GM06990 (cell line): ENCODE measurements at regions not wholly inside any gene's neighbourhood (a gene's known extent, or its start where the extent isn't known, plus 50 kb on each side); places are given as distances from the start of the nearest gene placed in this dataset.

Experiments used
- DNase-seq: peaks from one replicate; pipeline ENCODE4 v3.0.0-alpha.2; 2011; ENCODE audit not compliant: insufficient read length; ENCODE audit errors: extremely low read depth
- H3K27me3 ChIP-seq: replicated peaks from 2 replicates; pipeline ENCODE4 v1.6.0; 2011; ENCODE audit warnings: low read length; ENCODE audit not compliant: control insufficient read depth, insufficient read depth
- H3K36me3 ChIP-seq: 2 replicates; pipeline ENCODE4 v1.5.1; 2011; ENCODE audit warnings: low read length; ENCODE audit not compliant: control insufficient read depth, insufficient read depth
- H3K4me3 ChIP-seq: replicated peaks from 2 replicates; pipeline ENCODE4 v1.5.1; 2011; ENCODE audit warnings: low read depth, mild to moderate bottlenecking, control low read depth, low read length
- CTCF ChIP-seq: IDR thresholded peaks from 2 replicates; pipeline ENCODE4 v1.5.1; 2011; ENCODE audit warnings: low read length, control low read depth, mild to moderate bottlenecking, inconsistent platforms; ENCODE audit not compliant: insufficient read depth, poor library complexity, severe bottlenecking

GRCh38 chr2:18243816-18244215, 316.6 kb downstream of the RDH14 start:
- Histone ChIP-seq H3K4me3 (no peak overlapping the region), H3K36me3 (no peaks in the 10 kb centered on the region), H3K27me3 (no peaks in the 10 kb centered on the region)
- DNase-seq, result no peak
- TF ChIP-seq CTCF, result no peak

GRCh38 chr2:18242716-18243115, 317.7 kb downstream of the RDH14 start:
- Histone ChIP-seq H3K27me3 (no peaks in the 10 kb centered on the region), H3K4me3 (no peak overlapping the region), H3K36me3 (no peaks in the 10 kb centered on the region)
- no peak for TF ChIP-seq CTCF
- no peak for DNase-seq

- Histone ChIP-seq H3K27me3 (no peaks in the 10 kb centered on the region), H3K36me3 (no peaks in the 10 kb centered on the region), H3K4me3 (no peak overlapping the region)
- no peak for TF ChIP-seq CTCF
- DNase-seq, result no peak
Measured at GRCh38 chr2:18238209-18238608, 322.2 kb downstream of the RDH14 start.

- no peak overlapping the region for H3K4me3 ChIP-seq
- no peak for DNase-seq
- TF ChIP-seq CTCF, result no peak
- no peaks in the 10 kb centered on the region for H3K36me3 ChIP-seq
- H3K27me3 ChIP-seq, result no peaks in the 10 kb centered on the region
Measured at GRCh38 chr2:18237298-18237697, 323.2 kb downstream of the RDH14 start.

GRCh38 chr2:18232731-18233438, 327.6 kb downstream of the RDH14 start:
- Histone ChIP-seq H3K4me3 (no peak overlapping the region), H3K36me3 (no peaks in the 10 kb centered on the region), H3K27me3 (no peaks in the 10 kb centered on the region)
- TF ChIP-seq CTCF, result no peak
- no peak for DNase-seq

- DNase-seq, result no peak
- no peak for TF ChIP-seq CTCF
- no peak overlapping the region for H3K4me3 ChIP-seq
Measured at GRCh38 chr2:18230668-18231067, 329.8 kb downstream of the RDH14 start.

More at GRCh38 chr2:18230668-18231067, 329.8 kb downstream of the RDH14 start:
- H3K36me3 ChIP-seq, result no peaks in the 10 kb centered on the region
- H3K27me3 ChIP-seq, result no peaks in the 10 kb centered on the region
